HUES6 (cell line): ENCODE measurements at regions not wholly inside any gene's neighbourhood (a gene's known extent, or its start where the extent isn't known, plus 50 kb on each side); places are given as distances from the start of the nearest gene placed in this dataset.
A peak's percentile ranks its signal among the peaks of the same experiment; 100 is the strongest.

Experiments
- H3K27ac ChIP-seq: 2 replicates; pipeline ENCODE4 v1.7.0; 2013; ENCODE audit warnings: low read depth, mild to moderate bottlenecking, low read length, inconsistent platforms
- H3K27me3 ChIP-seq: 2 replicates; pipeline ENCODE4 v1.6.1; 2013; ENCODE audit warnings: low read length; ENCODE audit not compliant: control insufficient read depth, insufficient read depth
- H3K36me3 ChIP-seq: 2 replicates; pipeline ENCODE4 v1.6.1; 2013; ENCODE audit warnings: low read length; ENCODE audit not compliant: control insufficient read depth, insufficient read depth
- H3K4me1 ChIP-seq: 2 replicates; pipeline ENCODE4 v1.6.1; 2013; ENCODE audit warnings: low read length; ENCODE audit not compliant: control insufficient read depth, insufficient read depth
- H3K4me3 ChIP-seq: 2 replicates; pipeline ENCODE4 v1.5.1; 2013; ENCODE audit warnings: low read depth, low read length
- H3K9ac ChIP-seq: one replicate; pipeline ENCODE4 v1.6.1; 2013; ENCODE audit warnings: mild to moderate bottlenecking, low read length
- H3K9me3 ChIP-seq: 2 replicates; pipeline ENCODE4 v1.6.1; 2013; ENCODE audit warnings: low read depth, low read length; ENCODE audit not compliant: control insufficient read depth, insufficient read depth

DNA sequence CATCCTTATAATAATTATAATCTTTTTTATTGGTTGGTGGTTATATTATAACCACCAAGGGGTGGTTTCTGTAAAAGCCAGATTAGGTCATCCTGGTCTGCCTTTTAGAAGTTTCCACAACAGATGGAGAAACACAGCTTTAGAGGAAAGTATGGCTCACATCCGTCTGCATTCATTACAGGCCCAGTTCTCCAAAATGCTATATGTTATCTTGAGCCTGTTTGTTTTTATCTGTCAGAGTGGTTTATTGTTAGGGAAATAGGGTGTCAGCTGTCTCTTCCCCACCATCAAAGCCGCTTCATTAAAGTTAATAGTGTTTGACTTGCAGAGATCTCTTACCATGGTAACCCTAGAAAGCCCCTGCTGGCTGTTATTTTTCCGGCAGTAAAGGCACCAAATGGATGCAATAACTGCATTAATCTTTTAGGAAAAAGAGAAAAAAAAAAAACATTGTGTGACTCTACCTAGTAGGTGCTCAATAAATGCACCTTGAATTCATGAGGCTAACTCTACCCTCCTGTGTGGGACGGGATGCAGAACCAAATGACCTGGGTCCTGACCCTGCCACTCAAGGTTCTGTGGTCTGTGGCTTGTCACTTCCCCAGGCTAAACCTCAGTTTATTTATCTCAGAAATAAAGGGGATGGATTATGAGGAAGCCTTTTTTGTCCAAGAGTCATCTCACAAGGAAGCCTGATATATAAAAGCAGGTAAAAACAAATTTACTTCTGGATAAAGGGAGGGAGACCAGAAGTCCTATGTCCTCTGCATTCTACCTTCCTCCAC lies 118.3 kb downstream of the WT1 start:
- H3K9me3 ChIP-seq: no peaks in the 10 kb centered on the region
- H3K27me3 ChIP-seq: no peaks in the 10 kb centered on the region
- H3K27ac ChIP-seq: no peak overlapping the region
- H3K9ac ChIP-seq: no peak overlapping the region
- no peaks in the 10 kb centered on the region for H3K36me3 ChIP-seq
- no peak overlapping the region for H3K4me3 ChIP-seq
- peaks cover 4% of the 10 kb centered on the region; the same call in 1 of the 2 replicates for H3K4me1 ChIP-seq

GRCh38 chr11:32317643-32318042 lies 117.7 kb downstream of the WT1 start:
- H3K27me3 ChIP-seq: no peaks in the 10 kb centered on the region
- no peaks in the 10 kb centered on the region for H3K9me3 ChIP-seq
- H3K9ac ChIP-seq: no peak overlapping the region

GRCh38 chr11:32318071-32319055 lies 117.0 kb downstream of the WT1 start:
- no peak overlapping the region for H3K27ac ChIP-seq
- H3K4me1 ChIP-seq: peaks cover 4% of the 10 kb centered on the region; the same call in 1 of the 2 replicates
- no peak overlapping the region for H3K4me3 ChIP-seq
- H3K27me3 ChIP-seq: no peaks in the 10 kb centered on the region
- no peak overlapping the region for H3K9ac ChIP-seq
- no peaks in the 10 kb centered on the region for H3K36me3 ChIP-seq
- no peaks in the 10 kb centered on the region for H3K9me3 ChIP-seq

More at GRCh38 chr11:32317643-32318042, 117.7 kb downstream of the WT1 start:
- no peaks in the 10 kb centered on the region for H3K36me3 ChIP-seq
- peaks cover 4% of the 10 kb centered on the region; the same call in 1 of the 2 replicates for H3K4me1 ChIP-seq
- no peak overlapping the region for H3K4me3 ChIP-seq
- no peak overlapping the region for H3K27ac ChIP-seq

DNA sequence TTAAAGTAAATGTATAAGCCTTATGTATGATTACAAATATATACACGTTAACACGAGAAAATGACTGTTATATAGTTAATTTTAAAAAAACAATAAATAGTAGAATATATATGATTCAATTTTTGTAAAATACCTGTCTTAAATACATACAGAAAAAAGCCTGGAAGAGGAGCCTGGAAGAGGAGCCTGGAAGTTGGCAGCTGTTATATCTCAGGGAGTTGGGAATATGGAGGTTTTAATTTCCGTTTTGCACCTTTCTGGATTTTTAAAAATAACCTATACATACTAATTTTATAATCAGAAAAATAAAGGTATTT lies 111.6 kb downstream of the WT1 start:
- H3K27ac ChIP-seq: no peak overlapping the region
- H3K4me1 ChIP-seq: no peaks in the 10 kb centered on the region
- H3K9ac ChIP-seq: no peak overlapping the region
- no peaks in the 10 kb centered on the region for H3K36me3 ChIP-seq
- no peak overlapping the region for H3K4me3 ChIP-seq
- H3K9me3 ChIP-seq: no peaks in the 10 kb centered on the region
- no peaks in the 10 kb centered on the region for H3K27me3 ChIP-seq

DNA sequence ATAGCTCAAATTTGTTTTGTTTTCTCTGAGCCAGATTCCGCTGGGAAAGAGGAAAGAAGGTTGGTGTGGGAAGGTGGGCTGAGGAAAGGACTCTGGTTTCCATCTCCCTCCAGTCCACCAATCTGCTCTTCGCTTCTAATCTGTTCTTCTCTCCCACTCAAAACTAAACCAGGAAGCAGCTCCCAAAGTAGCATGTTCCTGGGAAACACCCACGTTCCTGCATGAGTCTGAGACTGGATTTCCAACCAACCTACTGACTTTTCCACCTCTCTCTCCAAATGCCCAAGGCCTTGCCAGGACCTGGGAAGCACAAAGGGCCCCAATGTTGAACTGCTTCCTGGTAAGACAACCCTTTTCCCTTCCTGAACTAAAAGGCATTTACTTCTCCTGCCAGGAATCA lies 110.2 kb downstream of the WT1 start:
- Histone ChIP-seq H3K27ac (no peak overlapping the region), H3K9ac (no peak overlapping the region), H3K27me3 (no peaks in the 10 kb centered on the region), H3K9me3 (no peaks in the 10 kb centered on the region), H3K4me3 (no peak overlapping the region), H3K36me3 (no peaks in the 10 kb centered on the region), H3K4me1 (no peaks in the 10 kb centered on the region)

GRCh38 chr11:32325725-32326124 lies 109.6 kb downstream of the WT1 start:
- H3K4me3 ChIP-seq: no peak overlapping the region
- no peaks in the 10 kb centered on the region for H3K27me3 ChIP-seq
- no peaks in the 10 kb centered on the region for H3K9me3 ChIP-seq
- H3K4me1 ChIP-seq: no peaks in the 10 kb centered on the region
- no peak overlapping the region for H3K9ac ChIP-seq
- H3K36me3 ChIP-seq: no peaks in the 10 kb centered on the region
- no peak overlapping the region for H3K27ac ChIP-seq

- Histone ChIP-seq H3K27ac (no peak overlapping the region), H3K9me3 (no peaks in the 10 kb centered on the region), H3K4me3 (no peak overlapping the region)
Measured at GRCh38 chr11:32326522-32326921, 108.8 kb downstream of the WT1 start.

GRCh38 chr11:32328392-32328791 lies 106.9 kb downstream of the WT1 start:
- Histone ChIP-seq H3K27ac (no peak overlapping the region), H3K4me3 (no peak overlapping the region), H3K9ac (no peak overlapping the region), H3K4me1 (no peaks in the 10 kb centered on the region), H3K36me3 (no peaks in the 10 kb centered on the region), H3K9me3 (no peaks in the 10 kb centered on the region), H3K27me3 (peaks cover 19% of the 10 kb centered on the region)

More at GRCh38 chr11:32326522-32326921, 108.8 kb downstream of the WT1 start:
- Histone ChIP-seq H3K36me3 (no peaks in the 10 kb centered on the region), H3K4me1 (no peaks in the 10 kb centered on the region), H3K27me3 (peaks cover under 1% of the 10 kb centered on the region; the same call in 1 of the 2 replicates), H3K9ac (no peak overlapping the region)

GRCh38 chr11:32331098-32331497 lies 104.2 kb downstream of the WT1 start:
- H3K27ac ChIP-seq: no peak overlapping the region
- no peaks in the 10 kb centered on the region for H3K4me1 ChIP-seq
- H3K27me3 ChIP-seq: peaks cover 32% of the 10 kb centered on the region
- H3K9me3 ChIP-seq: peaks cover 9% of the 10 kb centered on the region; the same call in 1 of the 2 replicates
- no peak overlapping the region for H3K4me3 ChIP-seq
- no peak overlapping the region for H3K9ac ChIP-seq
- H3K36me3 ChIP-seq: no peaks in the 10 kb centered on the region

- H3K4me1 ChIP-seq: no peaks in the 10 kb centered on the region
- H3K4me3 ChIP-seq: no peak overlapping the region
- H3K27me3 ChIP-seq: peaks cover 32% of the 10 kb centered on the region
- no peak overlapping the region for H3K9ac ChIP-seq
- no peak overlapping the region for H3K27ac ChIP-seq
- H3K9me3 ChIP-seq: peaks cover 9% of the 10 kb centered on the region; the same call in 1 of the 2 replicates
- H3K36me3 ChIP-seq: no peaks in the 10 kb centered on the region
Measured at GRCh38 chr11:32331792-32332191, 103.5 kb downstream of the WT1 start.

DNA sequence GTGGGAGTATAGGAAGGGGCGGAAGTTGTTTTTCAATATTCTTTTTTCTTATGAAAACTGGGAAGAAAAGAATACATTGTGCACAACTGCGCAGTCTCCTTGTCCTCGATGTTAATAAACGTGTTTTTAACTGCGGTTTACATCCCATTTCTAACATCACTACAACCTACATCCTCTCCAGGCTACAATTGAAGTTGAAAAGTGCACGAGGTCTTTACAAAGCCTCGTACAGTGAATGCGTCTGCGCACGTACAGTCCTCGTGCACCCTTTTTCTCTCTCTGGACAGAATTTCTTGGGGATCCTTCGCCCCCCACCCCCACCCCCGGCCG lies 102.4 kb downstream of the WT1 start:
- Histone ChIP-seq H3K4me1 (no peaks in the 10 kb centered on the region), H3K9me3 (peaks cover 9% of the 10 kb centered on the region; the same call in 1 of the 2 replicates), H3K9ac (no peak overlapping the region), H3K27ac (no peak overlapping the region), H3K4me3 (peak overlapping the region; percentile 68), H3K27me3 (peaks cover 32% of the 10 kb centered on the region), H3K36me3 (no peaks in the 10 kb centered on the region)
